CD4-positive, alpha-beta T cell (primary cell): ENCODE measurements at regions not wholly inside any gene's neighbourhood (a gene's known extent, or its start where the extent isn't known, plus 50 kb on each side); places are given as distances from the start of the nearest gene placed in this dataset.

Source experiments
- ATAC-seq: fragments of 200-7000 bp; cut with Tn5 transposase; one replicate; pipeline ENCODE4 v1.10.0; 2022; ENCODE audit warnings: mild to moderate bottlenecking; ENCODE audit not compliant: poor library complexity
- CTCF ChIA-PET: fragments of 350-600 bp; sonication (Branson Sonifier 250); formaldehyde crosslinking; loops from one replicate; lab custom pipeline; 2021; ENCODE audit warnings: antibody characterized with exemption, inconsistent platforms; lab: Charles Lee
- POLR2A ChIA-PET: fragments of 350-600 bp; sonication (Branson Sonifier 250); formaldehyde crosslinking; loops from one replicate; lab custom pipeline; 2021; ENCODE audit warnings: antibody characterized with exemption, inconsistent platforms; lab: Charles Lee
- DNase-seq, 14 experiments: peaks; one replicate each; pipeline ENCODE4 v3.0.0-alpha.2; 2013 to 2020; ENCODE audit warnings: mixed read lengths in 2 of 14
- H3K27ac ChIP-seq, 2 donors: one replicate each; pipeline versions ENCODE4 v1.5.1 to v1.7.0; 2013; ENCODE audit warnings: low read length in 2 of 2, low read depth in 1 of 2, mild to moderate bottlenecking in 1 of 2
- H3K27me3 ChIP-seq, 2 experiments: 1 replicate in 1 of 2; 2 replicates in 1 of 2; pipeline versions ENCODE4 v1.6.1 to v1.7.0; 2013; ENCODE audit warnings: low read length in 2 of 2, control low read depth in 1 of 2, mild to moderate bottlenecking in 1 of 2, moderate library complexity in 1 of 2; ENCODE audit not compliant: insufficient read depth in 2 of 2, control insufficient read depth in 1 of 2
- H3K36me3 ChIP-seq: one replicate; pipeline ENCODE4 v1.6.1; 2013; ENCODE audit warnings: low read length, control low read depth; ENCODE audit not compliant: insufficient read depth
- H3K4me1 ChIP-seq: one replicate; pipeline ENCODE4 v1.6.1; 2013; ENCODE audit warnings: low read length, control low read depth; ENCODE audit not compliant: insufficient read depth
- H3K4me3 ChIP-seq: one replicate; pipeline ENCODE4 v1.5.1; 2013; ENCODE audit warnings: mild to moderate bottlenecking, low read length, moderate library complexity
- H3K9me3 ChIP-seq, 2 experiments: 1 replicate in 1 of 2; 2 replicates in 1 of 2; pipeline versions ENCODE4 v1.6.1 to v1.7.0; 2013; ENCODE audit warnings: low read length in 2 of 2, mild to moderate bottlenecking in 2 of 2, control low read depth in 1 of 2, moderate library complexity in 1 of 2; ENCODE audit not compliant: control insufficient read depth in 1 of 2, insufficient read depth in 1 of 2
- H3K27ac Mint-ChIP-seq: one replicate; pipeline ENCODE4 v1.8.0; 2020; ENCODE audit warnings: mixed read lengths
- H3K27me3 Mint-ChIP-seq: one replicate; pipeline ENCODE4 v1.8.0; 2021; ENCODE audit warnings: mixed read lengths
- H3K36me3 Mint-ChIP-seq: one replicate; pipeline ENCODE4 v1.8.0; 2021; ENCODE audit warnings: low read depth, mixed read lengths
- H3K4me1 Mint-ChIP-seq: one replicate; pipeline ENCODE4 v1.8.0; 2021; ENCODE audit warnings: low read depth, mixed read lengths
- H3K4me3 Mint-ChIP-seq: one replicate; pipeline ENCODE4 v1.8.0; 2020; ENCODE audit warnings: mild to moderate bottlenecking, mixed read lengths
- H3K9me3 Mint-ChIP-seq: one replicate; pipeline ENCODE4 v1.8.0; 2020; ENCODE audit warnings: mixed read lengths
- CTCF ChIP-seq: fragments of 200-600 bp; IDR thresholded peaks from one replicate; pipeline ENCODE4 v1.8.0; 2022; ENCODE audit warnings: antibody characterized with exemption, mild to moderate bottlenecking
- intact Hi-C, 2 experiments: fragments of 100-400 bp; cut with DNase I in 1 of 2; cut with micrococcal nuclease in 1 of 2; formaldehyde crosslinking; loops; one replicate each; pipeline versions ENCODE4 v1.15.1 to v1.9.0; 2023 to 2025; cut with DNase I, micrococcal nuclease

- Histone ChIP-seq H3K27me3 (no peaks in the 10 kb centered on the region), H3K9me3 (peaks cover 0 to 5% of the 10 kb centered on the region in 2 experiments), H3K4me1 (no peaks in the 10 kb centered on the region), H3K36me3 (no peaks in the 10 kb centered on the region), H3K4me3 (no peak overlapping the region), H3K27ac (no peak overlapping the region)
- no peak overlapping the region for H3K4me3 Mint-ChIP-seq
- H3K4me1 Mint-ChIP-seq = no peaks in the 10 kb centered on the region
- no peaks in the 10 kb centered on the region for H3K36me3 Mint-ChIP-seq
- no peaks in the 10 kb centered on the region for H3K27me3 Mint-ChIP-seq
- H3K27ac Mint-ChIP-seq = no peak overlapping the region
- POLR2A ChIA-PET = no interaction called here
- intact Hi-C loops = no loop called here
- H3K9me3 Mint-ChIP-seq = peaks cover 18% of the 10 kb centered on the region
- DNase-seq (no peak), ATAC-seq (no peak)
- CTCF ChIA-PET = no interaction called here
- TF ChIP-seq CTCF = no peak
Observed at GRCh38 chr10:107856047-107856315, 691.5 kb upstream of the SORCS1 start.

DNA sequence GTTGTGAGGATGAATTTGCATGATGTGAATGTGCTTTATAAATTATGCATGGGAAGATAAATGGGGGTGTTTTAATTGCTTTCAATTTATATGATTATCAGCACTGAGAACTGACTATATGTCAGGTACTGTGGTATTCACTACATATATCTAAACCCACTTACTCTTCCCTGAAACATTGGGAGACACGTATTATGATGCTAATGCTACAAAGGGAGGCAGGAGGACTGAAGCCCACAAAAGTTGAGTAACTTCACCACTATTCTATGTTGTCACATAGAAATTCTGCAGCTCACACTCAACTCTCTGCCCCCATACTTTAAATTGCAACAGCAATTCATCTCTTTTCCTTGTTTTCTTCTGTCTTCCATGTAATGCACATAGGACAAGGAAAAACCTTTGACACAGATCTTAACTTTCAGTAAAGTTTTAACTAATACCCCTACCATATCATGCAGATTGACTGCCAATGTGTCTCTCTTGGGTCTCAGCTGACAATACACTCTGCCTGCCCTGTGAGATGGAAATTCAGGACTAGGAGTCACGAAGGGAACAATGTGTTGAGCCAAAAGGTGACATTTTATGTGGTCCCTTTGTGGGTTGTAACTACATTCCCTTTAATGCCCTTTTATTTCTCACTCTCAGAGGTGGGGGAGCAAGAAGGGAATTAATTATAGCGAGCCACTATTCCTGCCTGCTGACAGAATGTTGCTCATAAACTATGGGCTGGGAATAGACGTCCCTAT, 691.0 kb upstream of the SORCS1 start:
- Mint-ChIP-seq H3K36me3 (no peaks in the 10 kb centered on the region), H3K4me3 (no peak overlapping the region), H3K27me3 (no peaks in the 10 kb centered on the region), H3K4me1 (no peaks in the 10 kb centered on the region), H3K9me3 (peaks cover 16% of the 10 kb centered on the region), H3K27ac (no peak overlapping the region)
- CTCF ChIA-PET = no interaction called here
- no peak overlapping the region for H3K27ac ChIP-seq
- POLR2A ChIA-PET = no interaction called here
- TF ChIP-seq CTCF = no peak
- intact Hi-C loops = no loop called here
- no peak for ATAC-seq
- H3K36me3 ChIP-seq = no peaks in the 10 kb centered on the region
- no peak overlapping the region for H3K4me3 ChIP-seq
- no peaks in the 10 kb centered on the region for H3K4me1 ChIP-seq
- H3K9me3 ChIP-seq = peaks cover 0 to 5% of the 10 kb centered on the region in 2 experiments
- no peaks in the 10 kb centered on the region for H3K27me3 ChIP-seq
- DNase-seq = no peak

DNA sequence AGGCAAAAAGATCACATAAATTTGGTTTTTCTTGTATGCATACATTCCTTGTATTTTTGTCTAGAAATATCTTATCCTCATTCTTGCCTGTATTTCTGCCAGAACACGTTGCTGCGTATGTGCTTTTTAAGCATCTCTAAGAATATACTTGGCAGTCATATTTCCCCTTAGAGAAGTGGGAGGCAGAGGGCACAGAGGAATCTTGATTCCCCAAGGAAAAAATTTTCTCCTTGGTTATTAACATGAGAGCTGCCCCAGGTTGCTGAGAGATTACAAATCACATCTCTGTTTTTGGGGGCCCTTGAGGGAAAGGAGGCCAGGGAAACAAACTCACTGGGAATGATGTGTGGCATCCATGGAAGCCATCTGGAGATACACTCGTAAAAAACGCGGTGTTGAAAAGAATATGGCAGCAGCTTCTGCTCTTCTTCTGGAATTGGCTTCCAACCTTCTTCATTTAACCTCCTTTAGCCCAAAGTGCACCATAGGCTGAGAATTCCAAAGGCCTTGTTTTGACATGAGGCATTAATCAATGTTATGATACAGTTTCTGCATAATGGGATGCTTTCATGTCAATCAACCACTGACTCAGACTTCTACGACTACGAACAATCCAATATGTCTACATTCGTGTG, 684.3 kb upstream of the SORCS1 start:
- no peaks in the 10 kb centered on the region for H3K9me3 ChIP-seq
- no peaks in the 10 kb centered on the region for H3K36me3 Mint-ChIP-seq
- intact Hi-C loops = no loop called here
- DNase-seq = no peak
- peaks cover 8% of the 10 kb centered on the region for H3K9me3 Mint-ChIP-seq
- TF ChIP-seq CTCF = no peak
- no peak overlapping the region for H3K4me3 ChIP-seq
- no peaks in the 10 kb centered on the region for H3K27me3 ChIP-seq
- H3K4me1 ChIP-seq = no peaks in the 10 kb centered on the region
- ATAC-seq = no peak
- H3K36me3 ChIP-seq = no peaks in the 10 kb centered on the region
- no peaks in the 10 kb centered on the region for H3K4me1 Mint-ChIP-seq
- ChIA-PET CTCF (no interaction called here), POLR2A (no interaction called here)
- H3K27me3 Mint-ChIP-seq = no peaks in the 10 kb centered on the region
- no peak overlapping the region for H3K27ac ChIP-seq
- no peak overlapping the region for H3K27ac Mint-ChIP-seq
- H3K4me3 Mint-ChIP-seq = no peak overlapping the region
